ENCODE measurements at regions not wholly inside any gene's neighbourhood (a gene's known extent, or its start where the extent isn't known, plus 50 kb on each side); places are given as distances from the start of the nearest gene placed in this dataset.
"Not testable (repeated sequence)": the region's sequence is repeated elsewhere in the genome, so short reads cannot be mapped to it uniquely, and the experiment has no call there.

GRCh38 chr13:71350886-71351285, 516.1 kb downstream of the DACH1 start:
- TF ChIP-seq CTCF (conservative IDR thresholded peaks at IDR 0.05; ENCODE audit: low read length): no peak
- no peak for TF ChIP-seq EZH2phosphoT487 (IDR thresholded peaks at IDR 0.05; ENCODE audit: borderline replicate concordance)
- no peak overlapping the region for H3K4me2 ChIP-seq (ENCODE audit: low read depth, low read length, poor library complexity, severe bottlenecking)
- no peaks in the 10 kb centered on the region for H3K9me3 ChIP-seq (ENCODE audit: insufficient read depth, low read depth, low read length)
- H3K9ac ChIP-seq (ENCODE audit: low read depth, low read length, poor library complexity, severe bottlenecking): no peak overlapping the region
- no peak overlapping the region for H3K4me3 ChIP-seq (ENCODE audit: low read length, poor library complexity, severe bottlenecking)
- H3K27me3 ChIP-seq (ENCODE audit: insufficient read depth, low read length, poor library complexity, severe bottlenecking): no peaks in the 10 kb centered on the region
- H4K20me1 ChIP-seq (ENCODE audit: insufficient read depth, low read length, poor library complexity, severe bottlenecking): no peaks in the 10 kb centered on the region
- no peaks in the 10 kb centered on the region for H3K79me2 ChIP-seq (ENCODE audit: insufficient read depth, low read length)
- H2AFZ ChIP-seq (ENCODE audit: low read length): no peak overlapping the region
- no peaks in the 10 kb centered on the region for H3F3A ChIP-seq (ENCODE audit: low read depth)
- H3K9me2 ChIP-seq (replicated peaks; ENCODE audit: low read depth, low read length): no peaks in the 10 kb centered on the region
- no peaks in the 10 kb centered on the region for H3K4me1 ChIP-seq (ENCODE audit: insufficient read depth, low read length, poor library complexity, severe bottlenecking)
- H3K36me3 ChIP-seq (ENCODE audit: insufficient read depth, low read length): no peaks in the 10 kb centered on the region

GRCh38 chr13:71345856-71346255, 521.1 kb downstream of the DACH1 start:
- H3K79me2 ChIP-seq (ENCODE audit: insufficient read depth, low read length); H4K20me1 ChIP-seq (ENCODE audit: insufficient read depth, low read length, poor library complexity, severe bottlenecking); H3K9me3 ChIP-seq (ENCODE audit: insufficient read depth, low read depth, low read length); H3K4me2 ChIP-seq (ENCODE audit: low read depth, low read length, poor library complexity, severe bottlenecking); H2AFZ ChIP-seq (ENCODE audit: low read length); H3F3A ChIP-seq (ENCODE audit: low read depth); H3K36me3 ChIP-seq (ENCODE audit: insufficient read depth, low read length); H3K27me3 ChIP-seq (ENCODE audit: insufficient read depth, low read length, poor library complexity, severe bottlenecking); H3K9me2 ChIP-seq (replicated peaks; ENCODE audit: low read depth, low read length); H3K9ac ChIP-seq (ENCODE audit: low read depth, low read length, poor library complexity, severe bottlenecking); H3K4me3 ChIP-seq (ENCODE audit: low read length, poor library complexity, severe bottlenecking); H3K4me1 ChIP-seq (ENCODE audit: insufficient read depth, low read length, poor library complexity, severe bottlenecking): not testable (repeated sequence)

- H3K9me2 ChIP-seq (replicated peaks; ENCODE audit: low read depth, low read length): no peaks in the 10 kb centered on the region
- H3K4me2 ChIP-seq (ENCODE audit: low read depth, low read length, poor library complexity, severe bottlenecking): no peak overlapping the region
- no peak overlapping the region for H3K9ac ChIP-seq (ENCODE audit: low read depth, low read length, poor library complexity, severe bottlenecking)
- H3K27me3 ChIP-seq (ENCODE audit: insufficient read depth, low read length, poor library complexity, severe bottlenecking): no peaks in the 10 kb centered on the region
- H3K36me3 ChIP-seq (ENCODE audit: insufficient read depth, low read length): no peaks in the 10 kb centered on the region
- no peak overlapping the region for H2AFZ ChIP-seq (ENCODE audit: low read length)
- no peaks in the 10 kb centered on the region for H3K79me2 ChIP-seq (ENCODE audit: insufficient read depth, low read length)
- no peaks in the 10 kb centered on the region for H3F3A ChIP-seq (ENCODE audit: low read depth)
- no peak overlapping the region for H3K4me3 ChIP-seq (ENCODE audit: low read length, poor library complexity, severe bottlenecking)
- H4K20me1 ChIP-seq (ENCODE audit: insufficient read depth, low read length, poor library complexity, severe bottlenecking): no peaks in the 10 kb centered on the region
- no peaks in the 10 kb centered on the region for H3K9me3 ChIP-seq (ENCODE audit: insufficient read depth, low read depth, low read length)
- no peaks in the 10 kb centered on the region for H3K4me1 ChIP-seq (ENCODE audit: insufficient read depth, low read length, poor library complexity, severe bottlenecking)
- TF ChIP-seq CTCF (conservative IDR thresholded peaks at IDR 0.05; ENCODE audit: low read length) (no peak), EZH2phosphoT487 (IDR thresholded peaks at IDR 0.05; ENCODE audit: borderline replicate concordance) (no peak)
These were observed 527.3 kb downstream of the DACH1 start for GRCh38 chr13:71339736-71340135.

- Histone ChIP-seq H3K9ac (ENCODE audit: low read depth, low read length, poor library complexity, severe bottlenecking) (no peak overlapping the region), H3K27me3 (ENCODE audit: insufficient read depth, low read length, poor library complexity, severe bottlenecking) (no peaks in the 10 kb centered on the region), H3K4me1 (ENCODE audit: insufficient read depth, low read length, poor library complexity, severe bottlenecking) (no peaks in the 10 kb centered on the region), H3F3A (ENCODE audit: low read depth) (no peaks in the 10 kb centered on the region), H3K9me3 (ENCODE audit: insufficient read depth, low read depth, low read length) (no peaks in the 10 kb centered on the region), H4K20me1 (ENCODE audit: insufficient read depth, low read length, poor library complexity, severe bottlenecking) (no peaks in the 10 kb centered on the region), H3K4me3 (ENCODE audit: low read length, poor library complexity, severe bottlenecking) (no peak overlapping the region), H3K79me2 (ENCODE audit: insufficient read depth, low read length) (no peaks in the 10 kb centered on the region), H3K36me3 (ENCODE audit: insufficient read depth, low read length) (no peaks in the 10 kb centered on the region), H2AFZ (ENCODE audit: low read length) (no peak overlapping the region), H3K9me2 (replicated peaks; ENCODE audit: low read depth, low read length) (no peaks in the 10 kb centered on the region), H3K4me2 (ENCODE audit: low read depth, low read length, poor library complexity, severe bottlenecking) (no peak overlapping the region)
- TF ChIP-seq CTCF (conservative IDR thresholded peaks at IDR 0.05; ENCODE audit: low read length) (no peak), EZH2phosphoT487 (IDR thresholded peaks at IDR 0.05; ENCODE audit: borderline replicate concordance) (no peak)
These were observed 528.0 kb downstream of the DACH1 start for GRCh38 chr13:71339005-71339404.

Measured in Loucy (cell line).